Pancreas (tissue), 10 donors: ENCODE measurements at regions not wholly inside any gene's neighbourhood (a gene's known extent, or its start where the extent isn't known, plus 50 kb on each side); places are given as distances from the start of the nearest gene placed in this dataset.
A peak's percentile ranks its signal among the peaks of the same experiment; 100 is the strongest.

ENCODE experiments used
- ATAC-seq, 4 donors: fragments of 200-7000 bp; cut with Tn5 transposase; one replicate each; pipeline versions ENCODE4 v1.8.0 to v1.9.1; 2020; ENCODE audit warnings: mild to moderate bottlenecking in 4 of 4, moderate library complexity in 4 of 4
- DNase-seq, 6 donors: peaks; one replicate each; pipeline ENCODE4 v3.0.0-alpha.2; 2020
- FAIRE-seq: peaks from 2 replicates; lab custom pipeline; 2012; peaks lifted over from hg19 to GRCh38; lab: Jason Lieb, UNC
- H3K27ac ChIP-seq, 4 donors: fragments of 200-600 bp; sonication (generic); 1 replicate in 3 of 4; 2 replicates in 1 of 4; pipeline versions ENCODE4 v1.5.0 to v1.8.0; 2020
- H3K27me3 ChIP-seq, 4 donors: fragments of 200-600 bp; one replicate each; pipeline ENCODE4 v1.8.0; 2021
- H3K36me3 ChIP-seq, 3 donors: fragments of 200-600 bp; sonication (generic) in 1 of 3; one replicate each; pipeline versions ENCODE4 v1.5.0 to v1.8.0; 2020 to 2021
- H3K4me1 ChIP-seq, 3 donors: fragments of 200-600 bp; one replicate each; pipeline ENCODE4 v1.8.0; 2021
- H3K4me3 ChIP-seq, 4 donors: fragments of 200-600 bp; sonication (generic) in 2 of 4; one replicate each; pipeline versions ENCODE4 v1.5.0 to v1.8.0; 2020 to 2021
- H3K9me3 ChIP-seq, 4 donors: fragments of 200-600 bp; one replicate each; pipeline ENCODE4 v1.8.0; 2021
- WGBS, 2 donors: extraction: QIAGEN DNeasy Blood & Tissue Kit; methylation state at CpG; one replicate each; pipeline ENCODE4 v1.1.7; 2013; 5-methylcytosine and 5-hydroxymethylcytosine counted together
- intact Hi-C, 3 donors: fragments of 100-400 bp; cut with DNase I; formaldehyde crosslinking; loops; one replicate each; pipeline versions ENCODE4 v1.11.1 to v1.14.2; 2022
- TF ChIP-seq, protein P1 (sequence below), 4 donors: fragments of 200-600 bp; sonication (generic) in 3 of 4; IDR thresholded peaks; one replicate each; pipeline versions ENCODE4 v1.5.0 to v1.8.0; 2021; ENCODE audit warnings: antibody characterized with exemption in 4 of 4
- donor health status: healthy with polysubstance abuse.
- donor health status: DM: no; HTN: no; CAD: no; lungs with moderate emphysema.
- donor health status: DM: no; HTN: no; CAD: no.
- donor health status: control.
- donor health status: control.
- donor health status: Bipolar disorder and iron deficiency.
- donor health status: DM: yes; HTN: yes; CAD: no.
- donor health status: DM: no; HTN: no; CAD: no.
- donor health status: DM: no; HTN: no; CAD: no.
- donor health status: DM: yes; HTN: yes; CAD: no.

DNA sequence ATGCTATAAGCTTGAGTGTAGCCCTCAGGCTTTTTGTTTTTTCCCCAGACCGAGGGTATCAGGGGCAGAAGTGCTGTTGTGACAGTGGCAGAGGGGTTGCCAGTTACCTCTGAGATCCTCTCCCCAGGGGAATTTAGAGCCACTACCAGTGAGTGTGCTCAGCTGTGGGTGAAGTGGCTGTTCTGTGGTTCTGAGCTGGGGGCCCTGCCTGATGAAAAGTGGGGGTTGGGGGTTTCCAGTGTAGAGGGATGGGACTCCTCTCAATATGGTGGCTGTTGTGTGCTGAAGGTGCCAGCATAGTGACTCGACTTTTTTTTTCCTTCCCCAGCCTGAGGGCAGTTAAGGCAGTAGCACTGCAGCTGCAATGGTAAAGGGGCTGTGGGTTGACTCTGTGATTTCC lies 506.7 kb downstream of the TMEM232 start:
- no peak for DNase-seq
- TF ChIP-seq, protein P1, sequence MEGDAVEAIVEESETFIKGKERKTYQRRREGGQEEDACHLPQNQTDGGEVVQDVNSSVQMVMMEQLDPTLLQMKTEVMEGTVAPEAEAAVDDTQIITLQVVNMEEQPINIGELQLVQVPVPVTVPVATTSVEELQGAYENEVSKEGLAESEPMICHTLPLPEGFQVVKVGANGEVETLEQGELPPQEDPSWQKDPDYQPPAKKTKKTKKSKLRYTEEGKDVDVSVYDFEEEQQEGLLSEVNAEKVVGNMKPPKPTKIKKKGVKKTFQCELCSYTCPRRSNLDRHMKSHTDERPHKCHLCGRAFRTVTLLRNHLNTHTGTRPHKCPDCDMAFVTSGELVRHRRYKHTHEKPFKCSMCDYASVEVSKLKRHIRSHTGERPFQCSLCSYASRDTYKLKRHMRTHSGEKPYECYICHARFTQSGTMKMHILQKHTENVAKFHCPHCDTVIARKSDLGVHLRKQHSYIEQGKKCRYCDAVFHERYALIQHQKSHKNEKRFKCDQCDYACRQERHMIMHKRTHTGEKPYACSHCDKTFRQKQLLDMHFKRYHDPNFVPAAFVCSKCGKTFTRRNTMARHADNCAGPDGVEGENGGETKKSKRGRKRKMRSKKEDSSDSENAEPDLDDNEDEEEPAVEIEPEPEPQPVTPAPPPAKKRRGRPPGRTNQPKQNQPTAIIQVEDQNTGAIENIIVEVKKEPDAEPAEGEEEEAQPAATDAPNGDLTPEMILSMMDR (IDR thresholded peaks at IDR 0.05), result no peak
- Histone ChIP-seq H3K27me3 (no peaks in the 10 kb centered on the region), H3K36me3 (no peaks in the 10 kb centered on the region), H3K4me3 (no peak overlapping the region), H3K4me1 (no peaks in the 10 kb centered on the region), H3K27ac (no peak overlapping the region), H3K9me3 (no peaks in the 10 kb centered on the region)
- no peak for FAIRE-seq
- intact Hi-C loops, result no loop called here
- WGBS, 2 donors, result 33 to 38% methylated on average over 2 of the region's 2 CpGs
- no peak for ATAC-seq

DNA sequence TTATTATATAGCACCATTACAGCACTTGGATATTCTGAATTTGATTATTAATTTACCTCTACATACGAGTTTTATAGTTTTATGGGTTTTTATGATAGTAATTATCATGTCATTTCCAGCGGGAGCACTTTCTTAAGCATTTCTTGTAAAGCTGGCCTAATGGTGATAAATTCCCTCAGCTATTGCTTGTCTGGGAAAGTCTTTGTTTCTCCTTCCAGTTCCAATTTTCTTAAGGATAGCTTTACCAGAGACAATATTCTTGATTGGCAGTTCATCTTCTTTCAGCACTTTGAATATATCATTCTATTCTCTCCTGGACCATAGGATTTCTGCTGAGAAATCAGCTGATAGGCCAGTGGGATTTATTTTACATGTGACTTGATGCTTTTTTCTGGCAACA lies 505.4 kb downstream of the TMEM232 start:
- TF ChIP-seq, protein P1 (IDR thresholded peaks at IDR 0.05), result no peak
- Histone ChIP-seq H3K36me3 (no peaks in the 10 kb centered on the region), H3K4me3 (no peak overlapping the region), H3K27ac (no peak overlapping the region), H3K4me1 (no peaks in the 10 kb centered on the region), H3K9me3 (no peaks in the 10 kb centered on the region), H3K27me3 (no peaks in the 10 kb centered on the region)
- ATAC-seq (no peak), DNase-seq (no peak), FAIRE-seq (no peak)
- WGBS, 2 donors, result 56 to 59% methylated on average over 2 of the region's 2 CpGs
- intact Hi-C loops, result no loop called here

DNA sequence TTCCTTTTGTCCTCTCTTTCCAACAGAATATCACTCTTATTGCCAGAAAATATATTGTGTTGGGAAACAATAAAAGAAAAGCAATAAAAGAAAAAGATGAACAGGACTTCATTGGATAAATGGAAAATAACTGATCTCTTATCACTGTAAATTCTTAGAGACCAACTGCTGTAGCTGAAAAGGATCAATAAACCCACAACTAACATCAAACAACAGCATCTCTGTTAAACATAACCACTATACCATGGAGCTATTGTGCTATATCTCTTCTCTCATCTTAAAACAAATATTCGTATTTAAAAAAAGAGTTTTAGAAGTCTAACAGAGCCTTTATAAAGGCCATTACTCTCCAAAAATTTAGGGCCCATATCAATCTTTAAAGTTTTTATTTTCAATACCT lies 502.4 kb downstream of the TMEM232 start:
- H3K4me1 ChIP-seq, result no peaks in the 10 kb centered on the region
- no peaks in the 10 kb centered on the region for H3K9me3 ChIP-seq
- no peak overlapping the region for H3K27ac ChIP-seq
- intact Hi-C loops, result no loop called here
- H3K36me3 ChIP-seq, result no peaks in the 10 kb centered on the region
- TF ChIP-seq, protein P1 (IDR thresholded peaks at IDR 0.05), result no peak
- no peak for ATAC-seq
- no peak overlapping the region for H3K4me3 ChIP-seq
- FAIRE-seq, result no peak
- DNase-seq, result no peak
- 19 to 21% methylated on average over 1 of the region's 1 CpG for WGBS, 2 donors
- no peaks in the 10 kb centered on the region for H3K27me3 ChIP-seq

DNA sequence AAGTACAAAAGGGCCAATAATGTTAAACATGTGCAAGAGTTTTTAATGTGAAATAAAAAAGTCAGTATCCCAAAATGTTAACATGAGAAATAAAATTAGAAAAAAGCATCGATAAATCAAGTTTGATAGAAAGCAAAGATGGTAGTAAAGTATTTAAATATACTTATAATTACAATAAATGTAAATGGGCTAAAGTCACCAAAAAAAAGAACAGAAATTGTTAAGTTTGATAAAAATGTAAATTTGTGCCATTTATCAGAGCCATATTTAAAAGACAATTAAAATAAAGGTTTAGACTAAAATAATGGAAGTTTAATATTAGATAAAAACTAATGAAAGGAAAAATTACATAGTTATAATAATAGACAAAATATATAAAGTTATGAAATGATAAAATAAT lies 500.5 kb downstream of the TMEM232 start:
- FAIRE-seq, result peak; percentile 73

DNA sequence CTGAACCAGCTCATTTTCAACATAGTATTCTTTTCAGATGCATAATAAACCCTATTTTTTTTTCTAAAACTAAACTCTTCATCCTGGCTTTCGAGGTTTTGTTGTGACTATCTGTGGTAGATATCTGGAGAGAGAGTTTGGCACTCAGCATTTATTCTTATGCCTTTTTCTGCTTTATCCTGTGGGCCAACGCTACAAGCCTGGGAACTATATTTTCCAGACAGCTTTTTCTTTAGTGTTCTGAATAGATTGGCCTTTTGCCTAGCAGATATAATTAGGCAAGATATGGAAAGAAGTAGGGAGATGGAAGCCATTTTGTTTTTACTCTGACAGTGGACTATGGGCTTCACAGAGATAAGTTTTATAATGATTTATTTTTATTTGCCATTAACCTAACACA lies 486.7 kb downstream of the TMEM232 start:
- ATAC-seq (no peak), FAIRE-seq (no peak), DNase-seq (no peak)
- Histone ChIP-seq H3K36me3 (no peaks in the 10 kb centered on the region), H3K27me3 (no peaks in the 10 kb centered on the region), H3K27ac (no peak overlapping the region), H3K9me3 (no peaks in the 10 kb centered on the region), H3K4me3 (no peak overlapping the region), H3K4me1 (no peaks in the 10 kb centered on the region)
- TF ChIP-seq, protein P1 (IDR thresholded peaks at IDR 0.05), result no peak
- intact Hi-C loops, result no loop called here
- 55 to 69% methylated on average over 2 of the region's 2 CpGs for WGBS, 2 donors

More for the DNA sequence above, 500.5 kb downstream of the TMEM232 start:
- ATAC-seq (no peak), DNase-seq (no peak)
- H3K36me3 ChIP-seq, result no peaks in the 10 kb centered on the region
- intact Hi-C loops, result no loop called here
- H3K4me1 ChIP-seq, result no peaks in the 10 kb centered on the region
- H3K9me3 ChIP-seq, result no peaks in the 10 kb centered on the region
- 70 to 90% methylated on average over 1 of the region's 1 CpG for WGBS, 2 donors
- H3K4me3 ChIP-seq, result no peak overlapping the region
- TF ChIP-seq, protein P1 (IDR thresholded peaks at IDR 0.05), result no peak
- no peak overlapping the region for H3K27ac ChIP-seq
- no peaks in the 10 kb centered on the region for H3K27me3 ChIP-seq
